ENCODE measurements at regions not wholly inside any gene's neighbourhood (a gene's known extent, or its start where the extent isn't known, plus 50 kb on each side); places are given as distances from the start of the nearest gene placed in this dataset.

- ChIA-PET CTCF (no interaction called here), POLR2A (no interaction called here)
- peaks cover 16% of the 10 kb centered on the region for H3K27me3 ChIP-seq (ENCODE audit: control insufficient read depth, insufficient read depth, low read length)
- H3K4me3 ChIP-seq (ENCODE audit: low read depth in 2 of 2, low read length in 2 of 2): no peak overlapping the region
- no peak overlapping the region for H3K27ac ChIP-seq (ENCODE audit: low read length)
- intact Hi-C loops (cut with micrococcal nuclease; ENCODE audit: unreplicated experiment): no loop called here
- in situ Hi-C loops (cut with HindIII; ENCODE audit: low pct_unique_long_range_greater_than_20kb, low sequenced_read_pairs): no loop called here
- ATAC-seq (no peak), DNase-seq (ENCODE audit: low read depth, low spot score) (no peak)
- no peaks in the 10 kb centered on the region for H3K36me3 ChIP-seq (ENCODE audit: control insufficient read depth, insufficient read depth, low read length)
- TF ChIP-seq CTCF (IDR thresholded peaks at IDR 0.05) (no peak), POLR2AphosphoS5 (IDR thresholded peaks at IDR 0.05; ENCODE audit: low read depth, low read length) (no peak), SIN3A (IDR thresholded peaks at IDR 0.05; ENCODE audit: borderline replicate concordance, insufficient read depth, low read depth, low read length) (no peak), TCF7L2 (IDR thresholded peaks at IDR 0.05; ENCODE audit: low read depth, low read length) (no peak)
- TF ChIP-seq, protein P1, sequence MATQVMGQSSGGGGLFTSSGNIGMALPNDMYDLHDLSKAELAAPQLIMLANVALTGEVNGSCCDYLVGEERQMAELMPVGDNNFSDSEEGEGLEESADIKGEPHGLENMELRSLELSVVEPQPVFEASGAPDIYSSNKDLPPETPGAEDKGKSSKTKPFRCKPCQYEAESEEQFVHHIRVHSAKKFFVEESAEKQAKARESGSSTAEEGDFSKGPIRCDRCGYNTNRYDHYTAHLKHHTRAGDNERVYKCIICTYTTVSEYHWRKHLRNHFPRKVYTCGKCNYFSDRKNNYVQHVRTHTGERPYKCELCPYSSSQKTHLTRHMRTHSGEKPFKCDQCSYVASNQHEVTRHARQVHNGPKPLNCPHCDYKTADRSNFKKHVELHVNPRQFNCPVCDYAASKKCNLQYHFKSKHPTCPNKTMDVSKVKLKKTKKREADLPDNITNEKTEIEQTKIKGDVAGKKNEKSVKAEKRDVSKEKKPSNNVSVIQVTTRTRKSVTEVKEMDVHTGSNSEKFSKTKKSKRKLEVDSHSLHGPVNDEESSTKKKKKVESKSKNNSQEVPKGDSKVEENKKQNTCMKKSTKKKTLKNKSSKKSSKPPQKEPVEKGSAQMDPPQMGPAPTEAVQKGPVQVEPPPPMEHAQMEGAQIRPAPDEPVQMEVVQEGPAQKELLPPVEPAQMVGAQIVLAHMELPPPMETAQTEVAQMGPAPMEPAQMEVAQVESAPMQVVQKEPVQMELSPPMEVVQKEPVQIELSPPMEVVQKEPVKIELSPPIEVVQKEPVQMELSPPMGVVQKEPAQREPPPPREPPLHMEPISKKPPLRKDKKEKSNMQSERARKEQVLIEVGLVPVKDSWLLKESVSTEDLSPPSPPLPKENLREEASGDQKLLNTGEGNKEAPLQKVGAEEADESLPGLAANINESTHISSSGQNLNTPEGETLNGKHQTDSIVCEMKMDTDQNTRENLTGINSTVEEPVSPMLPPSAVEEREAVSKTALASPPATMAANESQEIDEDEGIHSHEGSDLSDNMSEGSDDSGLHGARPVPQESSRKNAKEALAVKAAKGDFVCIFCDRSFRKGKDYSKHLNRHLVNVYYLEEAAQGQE (IDR thresholded peaks at IDR 0.05; ENCODE audit: insufficient read depth in 1 of 2, low read depth in 2 of 2, low read length in 1 of 2): no peak
- no peaks in the 10 kb centered on the region for H3K4me1 ChIP-seq (ENCODE audit: control insufficient read depth, insufficient read depth, low read length)
- no peaks in the 10 kb centered on the region for H3K9me3 ChIP-seq (ENCODE audit: control insufficient read depth, insufficient read depth, low read depth, low read length)
- BruUV-seq (replicated peaks): no TSS peak
These were observed 154.0 kb downstream of the ID4 start for GRCh38 chr6:19991176-19991575.

- DNase-seq (ENCODE audit: low read depth, low spot score) (no peak), ATAC-seq (no peak)
- BruUV-seq (replicated peaks): no TSS peak
- no peaks in the 10 kb centered on the region for H3K9me3 ChIP-seq (ENCODE audit: control insufficient read depth, insufficient read depth, low read depth, low read length)
- H3K27ac ChIP-seq (ENCODE audit: low read length): no peak overlapping the region
- POLR2A ChIA-PET: no interaction called here
- H3K27me3 ChIP-seq (ENCODE audit: control insufficient read depth, insufficient read depth, low read length): peaks cover 12% of the 10 kb centered on the region
- no peak for TF ChIP-seq CTCF (IDR thresholded peaks at IDR 0.05)
- TF ChIP-seq, protein P1 (IDR thresholded peaks at IDR 0.05; ENCODE audit: insufficient read depth in 1 of 2, low read depth in 2 of 2, low read length in 1 of 2): no peak
- TF ChIP-seq POLR2AphosphoS5 (IDR thresholded peaks at IDR 0.05; ENCODE audit: low read depth, low read length): no peak
- no peaks in the 10 kb centered on the region for H3K4me1 ChIP-seq (ENCODE audit: control insufficient read depth, insufficient read depth, low read length)
- no peaks in the 10 kb centered on the region for H3K36me3 ChIP-seq (ENCODE audit: control insufficient read depth, insufficient read depth, low read length)
- no peak overlapping the region for H3K4me3 ChIP-seq (ENCODE audit: low read depth in 2 of 2, low read length in 2 of 2)
- in situ Hi-C loops (cut with HindIII; ENCODE audit: low pct_unique_long_range_greater_than_20kb, low sequenced_read_pairs): no loop called here
- CTCF ChIA-PET: no interaction called here
- intact Hi-C loops (cut with micrococcal nuclease; ENCODE audit: unreplicated experiment): no loop called here
These were observed 157.7 kb downstream of the ID4 start for GRCh38 chr6:19994909-19995308.

Measured in Panc1 (cell line).